WI38 (cell line): ENCODE measurements at regions not wholly inside any gene's neighbourhood (a gene's known extent, or its start where the extent isn't known, plus 50 kb on each side); places are given as distances from the start of the nearest gene placed in this dataset.

Experiments
- H3K4me3 ChIP-seq: 2 replicates; pipeline ENCODE4 v1.5.1; 2011; ENCODE audit warnings: low read depth, mild to moderate bottlenecking, control low read depth, low read length
- TF ChIP-seq, protein P1 (sequence below): IDR thresholded peaks from 2 replicates; pipeline ENCODE4 v1.5.1; 2012; ENCODE audit warnings: low read depth, mild to moderate bottlenecking, control low read depth, low read length

GRCh38 chr2:16821692-16822091, 156.1 kb upstream of the CYRIA start:
- no peak overlapping the region for H3K4me3 ChIP-seq
- TF ChIP-seq, protein P1, sequence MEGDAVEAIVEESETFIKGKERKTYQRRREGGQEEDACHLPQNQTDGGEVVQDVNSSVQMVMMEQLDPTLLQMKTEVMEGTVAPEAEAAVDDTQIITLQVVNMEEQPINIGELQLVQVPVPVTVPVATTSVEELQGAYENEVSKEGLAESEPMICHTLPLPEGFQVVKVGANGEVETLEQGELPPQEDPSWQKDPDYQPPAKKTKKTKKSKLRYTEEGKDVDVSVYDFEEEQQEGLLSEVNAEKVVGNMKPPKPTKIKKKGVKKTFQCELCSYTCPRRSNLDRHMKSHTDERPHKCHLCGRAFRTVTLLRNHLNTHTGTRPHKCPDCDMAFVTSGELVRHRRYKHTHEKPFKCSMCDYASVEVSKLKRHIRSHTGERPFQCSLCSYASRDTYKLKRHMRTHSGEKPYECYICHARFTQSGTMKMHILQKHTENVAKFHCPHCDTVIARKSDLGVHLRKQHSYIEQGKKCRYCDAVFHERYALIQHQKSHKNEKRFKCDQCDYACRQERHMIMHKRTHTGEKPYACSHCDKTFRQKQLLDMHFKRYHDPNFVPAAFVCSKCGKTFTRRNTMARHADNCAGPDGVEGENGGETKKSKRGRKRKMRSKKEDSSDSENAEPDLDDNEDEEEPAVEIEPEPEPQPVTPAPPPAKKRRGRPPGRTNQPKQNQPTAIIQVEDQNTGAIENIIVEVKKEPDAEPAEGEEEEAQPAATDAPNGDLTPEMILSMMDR, result no peak

GRCh38 chr2:16818203-16818556, 152.5 kb upstream of the CYRIA start:
- TF ChIP-seq, protein P1, result no peak
- no peak overlapping the region for H3K4me3 ChIP-seq

- TF ChIP-seq, protein P1, result no peak
- no peak overlapping the region for H3K4me3 ChIP-seq
Observed at GRCh38 chr2:16817305-16818202, 151.9 kb upstream of the CYRIA start.

- no peak overlapping the region for H3K4me3 ChIP-seq
- TF ChIP-seq, protein P1, result no peak
Observed at GRCh38 chr2:16816522-16816921, 150.9 kb upstream of the CYRIA start.

- TF ChIP-seq, protein P1, result no peak
- no peak overlapping the region for H3K4me3 ChIP-seq
Observed at GRCh38 chr2:16816016-16816415, 150.4 kb upstream of the CYRIA start.

DNA sequence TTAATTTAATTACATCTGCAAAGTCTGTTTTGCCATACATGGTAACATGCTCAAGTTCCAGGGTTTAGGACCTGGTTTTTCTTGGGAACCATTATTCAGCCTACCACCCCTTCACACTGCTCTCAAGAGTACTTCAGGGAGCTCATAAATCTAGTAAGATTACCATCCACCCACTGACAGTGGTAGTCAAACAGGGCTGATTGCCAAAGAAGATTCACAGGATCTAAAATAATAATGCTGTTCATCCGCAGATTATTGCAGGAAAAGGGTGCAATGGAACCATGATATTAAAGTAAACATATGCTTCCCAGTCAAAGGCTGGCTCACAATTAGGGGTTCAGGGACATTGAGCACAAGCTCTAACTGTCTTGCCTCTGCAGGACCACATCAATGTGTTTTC, 148.0 kb upstream of the CYRIA start:
- TF ChIP-seq, protein P1, result no peak
- H3K4me3 ChIP-seq, result no peak overlapping the region

- H3K4me3 ChIP-seq, result no peak overlapping the region
- TF ChIP-seq, protein P1, result no peak
Observed at GRCh38 chr2:16798472-16798871, 132.8 kb upstream of the CYRIA start.
